ENCODE measurements at regions not wholly inside any gene's neighbourhood (a gene's known extent, or its start where the extent isn't known, plus 50 kb on each side); places are given as distances from the start of the nearest gene placed in this dataset.

- Histone ChIP-seq H3K4me2 (no peak overlapping the region), H3K27ac (no peak overlapping the region), H3K36me3 (no peaks in the 10 kb centered on the region), H4K20me1 (no peaks in the 10 kb centered on the region), H3K9ac (no peak overlapping the region), H3K4me1 (no peaks in the 10 kb centered on the region), H3K27me3 (no peaks in the 10 kb centered on the region), H3K4me3 (no peak overlapping the region), H3K9me3 (no peaks in the 10 kb centered on the region)
- no peak for TF ChIP-seq Cebpa-rat (IDR thresholded peaks at IDR 0.05)
These were observed 1556.6 kb downstream of the NCAM2 start for GRCh38 chr21:22554690-22555316.

GRCh38 chr21:22556829-22557228 lies 1558.6 kb downstream of the NCAM2 start:
- Histone ChIP-seq H3K36me3 (no peaks in the 10 kb centered on the region), H3K4me2 (no peak overlapping the region), H3K4me1 (no peaks in the 10 kb centered on the region), H4K20me1 (no peaks in the 10 kb centered on the region), H3K4me3 (no peak overlapping the region), H3K9me3 (peaks cover 7% of the 10 kb centered on the region), H3K9ac (no peak overlapping the region), H3K27ac (no peak overlapping the region), H3K27me3 (no peaks in the 10 kb centered on the region)
- TF ChIP-seq Cebpa-rat (IDR thresholded peaks at IDR 0.05) = no peak

GRCh38 chr21:22561946-22562345 lies 1563.7 kb downstream of the NCAM2 start:
- TF ChIP-seq Cebpa-rat (IDR thresholded peaks at IDR 0.05) = no peak
- Histone ChIP-seq H3K4me3 (no peak overlapping the region), H3K9me3 (peaks cover 11% of the 10 kb centered on the region), H3K4me1 (no peaks in the 10 kb centered on the region), H4K20me1 (no peaks in the 10 kb centered on the region), H3K9ac (no peak overlapping the region), H3K4me2 (no peak overlapping the region), H3K27ac (no peak overlapping the region), H3K27me3 (no peaks in the 10 kb centered on the region), H3K36me3 (no peaks in the 10 kb centered on the region)

GRCh38 chr21:22573834-22574233 lies 1575.6 kb downstream of the NCAM2 start:
- Histone ChIP-seq H3K36me3 (no peaks in the 10 kb centered on the region), H3K9me3 (peaks cover 6% of the 10 kb centered on the region), H3K27ac (no peak overlapping the region), H3K9ac (no peak overlapping the region), H3K27me3 (no peaks in the 10 kb centered on the region), H4K20me1 (no peaks in the 10 kb centered on the region), H3K4me3 (no peak overlapping the region), H3K4me2 (no peak overlapping the region), H3K4me1 (0 out of 2 replicates have a peak, but pooled peaks cover 6% of the 10 kb centered on the region)
- no peak for TF ChIP-seq Cebpa-rat (IDR thresholded peaks at IDR 0.05)

- no peak overlapping the region for H3K4me3 ChIP-seq
- 0 out of 2 replicates have a peak, but pooled peaks cover 6% of the 10 kb centered on the region for H3K4me1 ChIP-seq
- H3K27me3 ChIP-seq = no peaks in the 10 kb centered on the region
- no peak overlapping the region for H3K27ac ChIP-seq
- peaks cover 11% of the 10 kb centered on the region for H3K9me3 ChIP-seq
- no peaks in the 10 kb centered on the region for H3K36me3 ChIP-seq
- no peaks in the 10 kb centered on the region for H4K20me1 ChIP-seq
- H3K9ac ChIP-seq = no peak overlapping the region
- no peak for TF ChIP-seq Cebpa-rat (IDR thresholded peaks at IDR 0.05)
- H3K4me2 ChIP-seq = peak overlapping the region; percentile 55
These were observed 1577.0 kb downstream of the NCAM2 start for GRCh38 chr21:22575165-22575584.

GRCh38 chr21:22579741-22580140 lies 1581.5 kb downstream of the NCAM2 start:
- Histone ChIP-seq H3K4me1 (peaks cover 8% of the 10 kb centered on the region; the same call in 1 of the 2 replicates), H3K36me3 (no peaks in the 10 kb centered on the region), H3K4me2 (no peak overlapping the region), H3K4me3 (no peak overlapping the region), H4K20me1 (no peaks in the 10 kb centered on the region), H3K27me3 (no peaks in the 10 kb centered on the region), H3K9ac (no peak overlapping the region), H3K27ac (no peak overlapping the region), H3K9me3 (peaks cover 22% of the 10 kb centered on the region)
- no peak for TF ChIP-seq Cebpa-rat (IDR thresholded peaks at IDR 0.05)

- Histone ChIP-seq H3K27ac (no peak overlapping the region), H3K4me1 (peaks cover 21% of the 10 kb centered on the region), H3K36me3 (no peaks in the 10 kb centered on the region), H3K9me3 (peaks cover 26% of the 10 kb centered on the region), H4K20me1 (no peaks in the 10 kb centered on the region), H3K4me3 (no peak overlapping the region), H3K27me3 (no peaks in the 10 kb centered on the region), H3K9ac (no peak overlapping the region), H3K4me2 (no peak overlapping the region)
- TF ChIP-seq Cebpa-rat (IDR thresholded peaks at IDR 0.05) = no peak
These were observed 1583.8 kb downstream of the NCAM2 start for GRCh38 chr21:22582026-22582425.

GRCh38 chr21:22584308-22584707 lies 1586.1 kb downstream of the NCAM2 start:
- no peak overlapping the region for H3K4me2 ChIP-seq
- no peak overlapping the region for H3K27ac ChIP-seq
- H3K27me3 ChIP-seq = no peaks in the 10 kb centered on the region
- no peaks in the 10 kb centered on the region for H3K36me3 ChIP-seq
- no peak overlapping the region for H3K9ac ChIP-seq
- peaks cover 21% of the 10 kb centered on the region for H3K4me1 ChIP-seq
- no peak for TF ChIP-seq Cebpa-rat (IDR thresholded peaks at IDR 0.05)
- H3K9me3 ChIP-seq = peaks cover 15% of the 10 kb centered on the region
- H3K4me3 ChIP-seq = no peak overlapping the region
- H4K20me1 ChIP-seq = no peaks in the 10 kb centered on the region

GRCh38 chr21:22585558-22585957 lies 1587.3 kb downstream of the NCAM2 start:
- H3K9me3 ChIP-seq = peaks cover 15% of the 10 kb centered on the region
- no peaks in the 10 kb centered on the region for H3K36me3 ChIP-seq
- H3K27ac ChIP-seq = peak overlapping the region; percentile 35; the same call in 1 of the 2 replicates
- no peaks in the 10 kb centered on the region for H3K27me3 ChIP-seq
- no peak overlapping the region for H3K4me3 ChIP-seq
- no peak overlapping the region for H3K9ac ChIP-seq
- H3K4me1 ChIP-seq = peaks cover 21% of the 10 kb centered on the region
- H3K4me2 ChIP-seq = peak overlapping the region; percentile 35
- H4K20me1 ChIP-seq = no peaks in the 10 kb centered on the region
- peak; percentile 31; the same call in 1 of the 2 replicates for TF ChIP-seq Cebpa-rat (IDR thresholded peaks at IDR 0.05)

GRCh38 chr21:22597660-22598255 lies 1599.5 kb downstream of the NCAM2 start:
- H3K9ac ChIP-seq = no peak overlapping the region
- no peak overlapping the region for H3K4me2 ChIP-seq
- no peak overlapping the region for H3K4me3 ChIP-seq
- TF ChIP-seq Cebpa-rat (IDR thresholded peaks at IDR 0.05) = no peak
- H3K27me3 ChIP-seq = no peaks in the 10 kb centered on the region
- peaks cover 16% of the 10 kb centered on the region for H3K9me3 ChIP-seq
- no peaks in the 10 kb centered on the region for H3K36me3 ChIP-seq
- H3K4me1 ChIP-seq = no peaks in the 10 kb centered on the region
- no peaks in the 10 kb centered on the region for H4K20me1 ChIP-seq
- no peak overlapping the region for H3K27ac ChIP-seq
